SU-DHL-6 (cell line): ENCODE measurements at regions not wholly inside any gene's neighbourhood (a gene's known extent, or its start where the extent isn't known, plus 50 kb on each side); places are given as distances from the start of the nearest gene placed in this dataset.

ENCODE experiments used
- H2AFZ ChIP-seq: fragments of 200-600 bp; sonication (generic); 2 replicates; pipeline ENCODE4 v1.6.1; 2014; ENCODE audit warnings: low read depth, mild to moderate bottlenecking, moderate library complexity, mixed read lengths, antibody characterized with exemption, low read length; ENCODE audit not compliant: severe bottlenecking
- H3F3A ChIP-seq: fragments of 200-600 bp; shearing (Covaris generic); 2 replicates; pipeline ENCODE4 v1.6.0; 2016; ENCODE audit warnings: antibody characterized with exemption, mild to moderate bottlenecking; ENCODE audit not compliant: insufficient read depth
- H3K27ac ChIP-seq: fragments of 200-600 bp; sonication (generic); 2 replicates; pipeline ENCODE4 v1.5.1; 2016; ENCODE audit warnings: low read depth, mild to moderate bottlenecking, low read length, moderate library complexity, mixed read lengths
- H3K27me3 ChIP-seq: fragments of 200-600 bp; sonication (generic), shearing (Covaris generic); 2 replicates; pipeline ENCODE4 v1.6.0; 2014; ENCODE audit warnings: mild to moderate bottlenecking, low read length
- H3K36me3 ChIP-seq: fragments of 200-600 bp; sonication (generic); 2 replicates; pipeline ENCODE4 v1.6.1; 2014; ENCODE audit warnings: mild to moderate bottlenecking, low read length, mixed read lengths
- H3K4me2 ChIP-seq: fragments of 300-600, 200-600 bp; shearing (Covaris generic), sonication (generic); 2 replicates; pipeline ENCODE4 v1.6.0; 2014; ENCODE audit warnings: low read length, low read depth, mild to moderate bottlenecking; ENCODE audit not compliant: poor library complexity, severe bottlenecking
- H3K4me3 ChIP-seq: fragments of 200-600 bp; sonication (generic); 2 replicates; pipeline ENCODE4 v1.5.1; 2014; ENCODE audit warnings: antibody characterized with exemption, low read length, mild to moderate bottlenecking, mixed read lengths; ENCODE audit not compliant: insufficient read depth, poor library complexity, severe bottlenecking
- H3K79me2 ChIP-seq: fragments of 200-600 bp; sonication (generic); 2 replicates; pipeline ENCODE4 v1.6.1; 2014; ENCODE audit warnings: mild to moderate bottlenecking, low read length, moderate library complexity; ENCODE audit not compliant: insufficient read depth
- H3K9ac ChIP-seq: fragments of 200-600 bp; sonication (generic); 2 replicates; pipeline ENCODE4 v1.7.0; 2014; ENCODE audit warnings: mild to moderate bottlenecking, low read length
- H3K9me2 ChIP-seq: fragments of 200-600 bp; sonication (generic); replicated peaks from 2 replicates; pipeline ENCODE4 v1.6.1; 2014; ENCODE audit warnings: low read length; ENCODE audit not compliant: insufficient read depth
- H3K9me3 ChIP-seq: fragments of 200-600 bp; sonication (generic); 2 replicates; pipeline ENCODE4 v1.6.1; 2014; ENCODE audit warnings: low read length, mixed read lengths; ENCODE audit not compliant: insufficient read depth
- H4K20me1 ChIP-seq: fragments of 200-600 bp; sonication (generic); 2 replicates; pipeline ENCODE4 v1.6.1; 2014; ENCODE audit warnings: low read depth, mild to moderate bottlenecking, antibody characterized with exemption, low read length, moderate library complexity, mixed read lengths
- CTCF ChIP-seq: fragments of 200-600 bp; sonication (generic); IDR thresholded peaks from one replicate; pipeline ENCODE4 v1.5.1; 2017; ENCODE audit warnings: antibody characterized with exemption, mild to moderate bottlenecking, low read length, moderate library complexity; ENCODE audit not compliant: insufficient read depth, poor library complexity, severe bottlenecking
- EZH2phosphoT487 ChIP-seq: fragments of 200-600 bp; sonication (generic), shearing (Covaris generic); conservative IDR thresholded peaks from 2 replicates; pipeline ENCODE4 v1.6.1; 2018; ENCODE audit warnings: mild to moderate bottlenecking, antibody characterized with exemption, low read length, moderate library complexity, mixed read lengths

GRCh38 chr18:1760901-1761300, 810.4 kb downstream of the METTL4 start:
- Histone ChIP-seq H3K4me3 (no peak overlapping the region), H2AFZ (no peak overlapping the region)
- TF ChIP-seq CTCF: no peak
- no peak for TF ChIP-seq EZH2phosphoT487

GRCh38 chr18:1774261-1774660, 797.0 kb downstream of the METTL4 start:
- no peaks in the 10 kb centered on the region for H3K36me3 ChIP-seq
- H3K79me2 ChIP-seq: no peaks in the 10 kb centered on the region
- H3K27ac ChIP-seq: no peak overlapping the region
- no peak overlapping the region for H3K4me2 ChIP-seq
- no peak for TF ChIP-seq CTCF
- TF ChIP-seq EZH2phosphoT487: no peak
- H3K4me3 ChIP-seq: no peak overlapping the region
- H2AFZ ChIP-seq: no peak overlapping the region
- no peaks in the 10 kb centered on the region for H3K27me3 ChIP-seq
- H3K9me2 ChIP-seq: no peaks in the 10 kb centered on the region
- no peaks in the 10 kb centered on the region for H3F3A ChIP-seq
- no peaks in the 10 kb centered on the region for H4K20me1 ChIP-seq
- no peak overlapping the region for H3K9ac ChIP-seq
- H3K9me3 ChIP-seq: no peaks in the 10 kb centered on the region

More at GRCh38 chr18:1760901-1761300, 810.4 kb downstream of the METTL4 start:
- Histone ChIP-seq H3K9me3 (no peaks in the 10 kb centered on the region), H3K79me2 (no peaks in the 10 kb centered on the region), H3K9ac (no peak overlapping the region), H3K27me3 (no peaks in the 10 kb centered on the region), H4K20me1 (no peaks in the 10 kb centered on the region), H3K4me2 (no peak overlapping the region), H3F3A (no peaks in the 10 kb centered on the region), H3K36me3 (no peaks in the 10 kb centered on the region), H3K9me2 (no peaks in the 10 kb centered on the region), H3K27ac (no peak overlapping the region)

DNA sequence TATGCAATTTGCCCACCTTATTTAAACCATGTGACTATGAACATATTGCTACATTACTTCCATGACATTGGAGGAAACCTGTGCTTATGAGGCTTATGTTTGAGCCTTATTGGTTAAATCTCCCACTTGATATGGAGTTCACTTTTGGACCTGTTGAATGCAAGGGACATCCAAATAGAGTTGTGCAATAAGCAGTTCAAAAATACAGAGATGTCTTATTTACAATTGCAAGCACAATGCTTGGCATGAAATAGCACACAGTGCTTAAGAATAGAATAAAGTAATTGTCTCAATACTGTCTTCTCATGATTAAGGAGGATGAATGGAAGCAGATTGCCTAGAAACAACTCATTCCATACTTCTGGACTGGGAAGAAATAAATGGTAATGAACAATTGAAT, 793.5 kb downstream of the METTL4 start:
- no peak overlapping the region for H3K4me3 ChIP-seq
- no peak overlapping the region for H3K9ac ChIP-seq
- H3K4me2 ChIP-seq: no peak overlapping the region
- H3F3A ChIP-seq: no peaks in the 10 kb centered on the region
- no peaks in the 10 kb centered on the region for H3K36me3 ChIP-seq
- no peaks in the 10 kb centered on the region for H3K79me2 ChIP-seq
- H3K27ac ChIP-seq: no peak overlapping the region
- TF ChIP-seq EZH2phosphoT487: no peak
- no peak for TF ChIP-seq CTCF
- H3K27me3 ChIP-seq: no peaks in the 10 kb centered on the region
- H4K20me1 ChIP-seq: no peaks in the 10 kb centered on the region
- no peaks in the 10 kb centered on the region for H3K9me3 ChIP-seq
- H2AFZ ChIP-seq: no peak overlapping the region
- no peaks in the 10 kb centered on the region for H3K9me2 ChIP-seq
